Cardiac muscle cell (in vitro differentiated cells and primary cell): ENCODE measurements at regions not wholly inside any gene's neighbourhood (a gene's known extent, or its start where the extent isn't known, plus 50 kb on each side); places are given as distances from the start of the nearest gene placed in this dataset.

Experiments
- DNase-seq, 2 donors: peaks; one replicate each; pipeline versions ENCODE4 v3.0.0 to v3.0.0-alpha.2; 2010 to 2017; ENCODE audit warnings: low read depth in 1 of 2, low spot score in 1 of 2
- H3K27ac ChIP-seq: fragments of 200-600 bp; sonication (generic); 2 replicates; pipeline ENCODE4 v1.5.1; 2016
- H3K27me3 ChIP-seq: fragments of 200-600 bp; sonication (generic); 2 replicates; pipeline ENCODE4 v1.6.0; 2016; ENCODE audit warnings: control low read depth
- H3K36me3 ChIP-seq: fragments of 200-600 bp; sonication (generic); 2 replicates; pipeline ENCODE4 v1.5.1; 2016; ENCODE audit warnings: control low read depth
- H3K4me1 ChIP-seq: fragments of 200-600 bp; sonication (generic); 2 replicates; pipeline ENCODE4 v1.8.1; 2017; ENCODE audit warnings: low read depth, mild to moderate bottlenecking, mixed run types
- H3K4me3 ChIP-seq: fragments of 200-600 bp; sonication (generic); 2 replicates; pipeline ENCODE4 v1.5.1; 2016; ENCODE audit warnings: mild to moderate bottlenecking
- H3K9me3 ChIP-seq: fragments of 200-600 bp; sonication (generic); 2 replicates; pipeline ENCODE4 v1.5.1; 2017; ENCODE audit warnings: low read depth, mild to moderate bottlenecking, control low read depth
- TF ChIP-seq, protein P1 (sequence below): IDR thresholded peaks from 2 replicates; pipeline ENCODE4 v1.5.1; 2012; ENCODE audit warnings: low read depth, mild to moderate bottlenecking, low read length

DNA sequence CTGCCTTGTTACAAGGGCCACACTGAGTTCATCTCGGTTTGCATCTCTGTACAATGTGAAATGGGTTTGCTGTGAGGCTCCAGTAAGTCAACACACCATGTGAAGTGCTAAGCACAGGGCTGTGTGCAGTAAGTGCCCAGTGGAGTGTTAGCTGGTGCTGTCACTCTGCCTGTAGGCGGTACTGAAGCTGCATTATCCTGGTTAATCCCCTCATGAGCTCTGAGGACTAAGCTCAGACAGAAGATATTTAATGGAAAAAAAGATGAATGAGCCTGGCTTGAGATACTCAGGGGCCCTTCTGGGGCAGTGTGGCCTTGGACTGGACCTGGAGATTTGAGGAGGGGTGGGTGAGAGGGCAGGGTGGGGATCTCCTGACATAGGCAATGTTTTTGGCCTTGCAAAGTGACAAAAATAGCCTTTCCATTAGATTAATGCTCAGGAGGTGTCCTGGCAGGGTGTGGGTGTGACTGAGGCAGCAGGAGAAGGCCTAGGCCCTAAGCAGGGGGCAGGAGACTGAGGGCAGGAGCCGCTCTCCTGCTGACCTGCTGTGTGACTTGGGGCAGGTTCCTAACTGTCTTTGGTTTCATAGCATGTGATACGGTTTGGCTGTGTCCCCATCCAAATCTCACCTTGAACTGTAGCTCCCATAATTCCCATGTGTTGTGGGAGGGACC lies 570.5 kb downstream of the PTPRU start:
- TF ChIP-seq, protein P1, sequence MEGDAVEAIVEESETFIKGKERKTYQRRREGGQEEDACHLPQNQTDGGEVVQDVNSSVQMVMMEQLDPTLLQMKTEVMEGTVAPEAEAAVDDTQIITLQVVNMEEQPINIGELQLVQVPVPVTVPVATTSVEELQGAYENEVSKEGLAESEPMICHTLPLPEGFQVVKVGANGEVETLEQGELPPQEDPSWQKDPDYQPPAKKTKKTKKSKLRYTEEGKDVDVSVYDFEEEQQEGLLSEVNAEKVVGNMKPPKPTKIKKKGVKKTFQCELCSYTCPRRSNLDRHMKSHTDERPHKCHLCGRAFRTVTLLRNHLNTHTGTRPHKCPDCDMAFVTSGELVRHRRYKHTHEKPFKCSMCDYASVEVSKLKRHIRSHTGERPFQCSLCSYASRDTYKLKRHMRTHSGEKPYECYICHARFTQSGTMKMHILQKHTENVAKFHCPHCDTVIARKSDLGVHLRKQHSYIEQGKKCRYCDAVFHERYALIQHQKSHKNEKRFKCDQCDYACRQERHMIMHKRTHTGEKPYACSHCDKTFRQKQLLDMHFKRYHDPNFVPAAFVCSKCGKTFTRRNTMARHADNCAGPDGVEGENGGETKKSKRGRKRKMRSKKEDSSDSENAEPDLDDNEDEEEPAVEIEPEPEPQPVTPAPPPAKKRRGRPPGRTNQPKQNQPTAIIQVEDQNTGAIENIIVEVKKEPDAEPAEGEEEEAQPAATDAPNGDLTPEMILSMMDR, result no peak
- no peak overlapping the region for H3K27ac ChIP-seq
- H3K36me3 ChIP-seq, result no peaks in the 10 kb centered on the region
- no peak for DNase-seq
- H3K4me3 ChIP-seq, result no peak overlapping the region
- H3K4me1 ChIP-seq, result peaks cover 7% of the 10 kb centered on the region
- H3K27me3 ChIP-seq, result no peaks in the 10 kb centered on the region
- H3K9me3 ChIP-seq, result no peaks in the 10 kb centered on the region

DNA sequence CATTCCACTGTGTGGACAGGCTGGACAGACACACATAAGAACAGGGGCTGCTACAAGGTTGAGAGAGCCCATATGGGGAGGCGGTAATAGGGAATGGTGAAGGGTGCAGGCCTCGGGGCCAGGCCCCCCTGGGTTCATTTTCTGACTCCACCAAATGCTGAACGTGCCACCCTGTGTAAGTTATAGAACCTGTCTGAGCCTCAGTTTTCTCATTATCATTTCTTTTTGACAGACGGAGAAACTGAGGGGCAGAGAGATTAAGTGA lies 569.5 kb downstream of the PTPRU start:
- no peaks in the 10 kb centered on the region for H3K36me3 ChIP-seq
- DNase-seq, result no peak
- H3K9me3 ChIP-seq, result no peaks in the 10 kb centered on the region
- H3K4me1 ChIP-seq, result peaks cover 1% of the 10 kb centered on the region
- H3K27ac ChIP-seq, result no peak overlapping the region
- TF ChIP-seq, protein P1, result no peak
- no peak overlapping the region for H3K4me3 ChIP-seq
- H3K27me3 ChIP-seq, result no peaks in the 10 kb centered on the region

DNA sequence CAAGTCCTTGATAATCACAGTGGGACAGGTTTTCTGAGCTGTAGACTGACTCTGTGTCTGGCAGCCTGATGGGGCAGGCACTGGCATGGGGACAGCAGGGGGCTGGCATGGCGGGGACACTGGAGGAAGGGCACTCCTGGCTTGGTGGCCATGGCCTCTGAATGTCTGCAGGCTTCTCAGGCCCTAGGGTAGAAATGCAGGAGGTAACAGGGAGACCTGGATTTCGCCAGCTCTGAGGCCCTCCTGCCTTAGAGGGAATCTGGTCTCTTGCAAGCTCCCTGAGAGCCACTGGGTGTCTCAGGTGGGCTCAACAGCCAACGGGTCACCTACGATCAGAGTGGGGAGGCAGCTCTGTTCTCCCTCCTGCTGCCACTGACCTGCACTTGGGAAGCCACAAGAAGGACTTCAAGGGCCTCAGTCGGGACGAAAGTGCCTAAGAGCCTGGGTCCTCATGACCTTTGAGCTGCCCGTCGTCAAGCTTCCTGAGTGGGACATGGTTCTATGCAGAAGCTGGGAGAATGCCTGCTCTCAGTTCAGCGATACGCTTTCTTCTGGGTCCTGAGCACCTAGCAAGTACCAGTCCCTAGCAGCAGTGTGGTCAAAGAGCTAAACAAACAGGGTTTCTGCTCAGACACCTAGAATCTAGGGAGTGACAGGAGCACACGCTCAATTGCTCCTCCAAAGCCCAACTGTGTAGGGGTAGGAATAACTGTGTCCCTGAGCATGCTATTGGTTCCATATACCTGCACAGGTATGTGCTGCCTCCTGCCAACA lies 569.0 kb downstream of the PTPRU start:
- TF ChIP-seq, protein P1, result no peak
- Histone ChIP-seq H3K4me3 (no peak overlapping the region), H3K9me3 (no peaks in the 10 kb centered on the region), H3K27ac (no peak overlapping the region), H3K27me3 (no peaks in the 10 kb centered on the region), H3K4me1 (peaks cover 2% of the 10 kb centered on the region), H3K36me3 (no peaks in the 10 kb centered on the region)
- peak in 1 of 2 donors; percentile 23 for DNase-seq

DNA sequence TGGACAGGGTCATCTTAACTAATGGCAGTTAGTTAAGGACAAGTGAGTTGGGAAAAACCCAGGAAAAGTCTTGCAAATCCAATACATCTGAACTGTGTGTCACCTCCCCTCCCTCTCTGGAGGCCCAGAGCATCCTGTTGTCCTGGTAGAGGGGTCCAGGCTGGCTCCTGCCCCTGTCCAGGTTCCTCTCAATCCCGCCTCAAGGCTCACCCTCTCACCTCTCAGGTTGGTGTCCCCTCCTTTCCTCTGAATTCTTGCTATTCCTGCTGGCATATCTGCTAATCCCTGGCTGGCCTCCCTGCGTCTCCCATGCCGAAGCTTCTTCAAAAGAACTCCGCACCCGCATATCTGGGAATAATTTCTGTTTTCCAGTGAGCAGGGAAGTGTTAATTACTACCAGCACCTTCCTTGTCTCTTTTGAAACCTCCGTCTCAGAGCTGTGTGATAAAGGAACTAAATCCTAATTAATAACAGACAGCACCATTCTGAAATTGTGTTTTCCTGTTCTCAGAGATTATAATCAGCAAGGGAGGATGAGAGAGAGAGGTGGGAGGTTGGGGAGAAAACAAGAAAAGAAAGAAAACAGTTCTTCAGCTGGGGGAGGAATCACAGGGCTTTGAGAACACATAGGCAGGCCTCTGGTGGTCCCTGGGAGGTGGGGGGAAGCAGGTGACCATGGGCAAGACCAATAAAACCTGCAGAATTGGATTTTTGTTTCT lies 568.0 kb downstream of the PTPRU start:
- H3K27ac ChIP-seq, result no peak overlapping the region
- H3K4me1 ChIP-seq, result peaks cover 8% of the 10 kb centered on the region
- TF ChIP-seq, protein P1, result no peak
- no peaks in the 10 kb centered on the region for H3K9me3 ChIP-seq
- DNase-seq, result no peak
- H3K36me3 ChIP-seq, result no peaks in the 10 kb centered on the region
- H3K27me3 ChIP-seq, result no peaks in the 10 kb centered on the region
- H3K4me3 ChIP-seq, result no peak overlapping the region

DNA sequence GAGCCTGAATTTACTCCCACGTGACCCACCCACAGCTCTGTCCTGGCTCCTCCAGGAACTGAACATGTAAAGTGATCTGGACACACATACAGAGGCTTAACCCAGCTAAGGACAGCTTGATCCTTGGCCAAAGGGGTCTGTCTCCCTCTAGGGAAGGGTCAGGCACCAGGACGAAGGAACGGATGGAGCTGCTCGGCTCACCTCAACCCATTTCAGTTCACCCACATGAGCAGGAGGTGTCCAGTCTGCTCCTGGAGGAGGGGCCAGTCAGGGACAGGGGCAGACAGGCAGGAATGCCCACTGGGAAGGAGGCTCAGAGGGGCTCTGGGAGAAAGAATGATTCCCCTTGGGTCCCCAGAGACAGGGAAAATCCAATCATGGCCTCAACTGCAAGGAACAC lies 567.2 kb downstream of the PTPRU start:
- H3K4me3 ChIP-seq, result no peak overlapping the region
- TF ChIP-seq, protein P1, result no peak
- DNase-seq, result no peak
- no peaks in the 10 kb centered on the region for H3K27me3 ChIP-seq
- H3K9me3 ChIP-seq, result no peaks in the 10 kb centered on the region
- peaks cover 8% of the 10 kb centered on the region for H3K4me1 ChIP-seq
- H3K27ac ChIP-seq, result no peak overlapping the region
- H3K36me3 ChIP-seq, result no peaks in the 10 kb centered on the region
